ENCODE measurements at regions not wholly inside any gene's neighbourhood (a gene's known extent, or its start where the extent isn't known, plus 50 kb on each side); places are given as distances from the start of the nearest gene placed in this dataset.

- TF ChIP-seq POLR2AphosphoS5 (IDR thresholded peaks at IDR 0.05) (no peak), POLR2A (IDR thresholded peaks at IDR 0.05) (no peak)
- TF ChIP-seq, protein P1, sequence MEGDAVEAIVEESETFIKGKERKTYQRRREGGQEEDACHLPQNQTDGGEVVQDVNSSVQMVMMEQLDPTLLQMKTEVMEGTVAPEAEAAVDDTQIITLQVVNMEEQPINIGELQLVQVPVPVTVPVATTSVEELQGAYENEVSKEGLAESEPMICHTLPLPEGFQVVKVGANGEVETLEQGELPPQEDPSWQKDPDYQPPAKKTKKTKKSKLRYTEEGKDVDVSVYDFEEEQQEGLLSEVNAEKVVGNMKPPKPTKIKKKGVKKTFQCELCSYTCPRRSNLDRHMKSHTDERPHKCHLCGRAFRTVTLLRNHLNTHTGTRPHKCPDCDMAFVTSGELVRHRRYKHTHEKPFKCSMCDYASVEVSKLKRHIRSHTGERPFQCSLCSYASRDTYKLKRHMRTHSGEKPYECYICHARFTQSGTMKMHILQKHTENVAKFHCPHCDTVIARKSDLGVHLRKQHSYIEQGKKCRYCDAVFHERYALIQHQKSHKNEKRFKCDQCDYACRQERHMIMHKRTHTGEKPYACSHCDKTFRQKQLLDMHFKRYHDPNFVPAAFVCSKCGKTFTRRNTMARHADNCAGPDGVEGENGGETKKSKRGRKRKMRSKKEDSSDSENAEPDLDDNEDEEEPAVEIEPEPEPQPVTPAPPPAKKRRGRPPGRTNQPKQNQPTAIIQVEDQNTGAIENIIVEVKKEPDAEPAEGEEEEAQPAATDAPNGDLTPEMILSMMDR (IDR thresholded peaks at IDR 0.05), result no peak
Observed at GRCh38 chr7:22945584-22945983, 68.3 kb downstream of the HYCC1 start.

All from stomach (tissue), 4 donors.